LNCaP clone FGC (cell line): ENCODE measurements at regions not wholly inside any gene's neighbourhood (a gene's known extent, or its start where the extent isn't known, plus 50 kb on each side); places are given as distances from the start of the nearest gene placed in this dataset.

Experiments used
- DNase-seq: peaks from one replicate; pipeline ENCODE4 v3.0.0-alpha.2; 2011; ENCODE audit warnings: low read depth
- H3K4me3 ChIP-seq: 2 replicates; pipeline ENCODE4 v1.5.1; 2011; ENCODE audit warnings: mild to moderate bottlenecking, low read depth, low read length, control low read depth
- TF ChIP-seq, protein P1 (sequence below): IDR thresholded peaks from 2 replicates; pipeline ENCODE4 v1.5.1; 2012; ENCODE audit warnings: mild to moderate bottlenecking; ENCODE audit not compliant: control insufficient read depth, insufficient read depth; ENCODE audit errors: extremely low read depth

DNA sequence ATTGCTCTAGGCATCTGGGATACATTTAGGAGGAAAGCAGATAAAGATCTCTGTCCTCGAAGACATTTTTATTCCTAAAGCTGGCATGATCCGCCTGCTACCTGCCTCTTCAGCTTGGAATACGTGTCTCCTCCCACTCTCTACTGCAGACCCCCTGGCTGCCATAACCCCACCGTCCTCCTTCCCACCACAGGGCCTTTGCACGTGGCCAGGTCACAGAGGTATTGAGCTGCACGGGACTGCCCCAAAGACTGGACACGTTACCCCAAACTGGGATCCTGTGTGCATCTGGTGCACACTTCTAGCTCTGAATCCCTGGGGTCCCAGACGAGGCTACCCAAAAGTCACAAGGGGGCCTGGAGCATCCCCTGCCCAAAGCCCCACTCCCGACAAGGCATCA, 351.2 kb upstream of the EEF2KMT start:
- DNase-seq, result no peak
- no peak overlapping the region for H3K4me3 ChIP-seq
- TF ChIP-seq, protein P1, sequence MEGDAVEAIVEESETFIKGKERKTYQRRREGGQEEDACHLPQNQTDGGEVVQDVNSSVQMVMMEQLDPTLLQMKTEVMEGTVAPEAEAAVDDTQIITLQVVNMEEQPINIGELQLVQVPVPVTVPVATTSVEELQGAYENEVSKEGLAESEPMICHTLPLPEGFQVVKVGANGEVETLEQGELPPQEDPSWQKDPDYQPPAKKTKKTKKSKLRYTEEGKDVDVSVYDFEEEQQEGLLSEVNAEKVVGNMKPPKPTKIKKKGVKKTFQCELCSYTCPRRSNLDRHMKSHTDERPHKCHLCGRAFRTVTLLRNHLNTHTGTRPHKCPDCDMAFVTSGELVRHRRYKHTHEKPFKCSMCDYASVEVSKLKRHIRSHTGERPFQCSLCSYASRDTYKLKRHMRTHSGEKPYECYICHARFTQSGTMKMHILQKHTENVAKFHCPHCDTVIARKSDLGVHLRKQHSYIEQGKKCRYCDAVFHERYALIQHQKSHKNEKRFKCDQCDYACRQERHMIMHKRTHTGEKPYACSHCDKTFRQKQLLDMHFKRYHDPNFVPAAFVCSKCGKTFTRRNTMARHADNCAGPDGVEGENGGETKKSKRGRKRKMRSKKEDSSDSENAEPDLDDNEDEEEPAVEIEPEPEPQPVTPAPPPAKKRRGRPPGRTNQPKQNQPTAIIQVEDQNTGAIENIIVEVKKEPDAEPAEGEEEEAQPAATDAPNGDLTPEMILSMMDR, result no peak

DNA sequence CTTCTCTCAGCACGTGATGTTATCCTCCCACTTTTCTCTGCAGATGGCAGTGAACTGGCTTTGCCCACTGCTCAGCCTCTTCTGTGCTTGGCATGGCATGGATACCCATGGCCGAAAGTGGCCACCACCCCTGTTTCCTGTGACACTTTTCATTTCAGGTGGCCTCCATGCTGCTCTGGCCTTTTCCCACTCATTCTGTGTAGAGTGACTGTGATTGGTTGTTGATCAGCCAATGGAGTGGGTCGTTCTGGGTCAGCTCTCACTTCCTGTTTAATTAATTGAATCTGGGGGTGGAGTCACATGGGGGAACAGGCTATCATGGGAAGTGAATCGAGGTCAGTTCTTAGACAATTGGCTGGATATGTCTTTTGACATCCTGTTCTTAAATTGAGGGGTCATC, 350.1 kb upstream of the EEF2KMT start:
- H3K4me3 ChIP-seq, result no peak overlapping the region
- DNase-seq, result no peak
- TF ChIP-seq, protein P1, result no peak

DNA sequence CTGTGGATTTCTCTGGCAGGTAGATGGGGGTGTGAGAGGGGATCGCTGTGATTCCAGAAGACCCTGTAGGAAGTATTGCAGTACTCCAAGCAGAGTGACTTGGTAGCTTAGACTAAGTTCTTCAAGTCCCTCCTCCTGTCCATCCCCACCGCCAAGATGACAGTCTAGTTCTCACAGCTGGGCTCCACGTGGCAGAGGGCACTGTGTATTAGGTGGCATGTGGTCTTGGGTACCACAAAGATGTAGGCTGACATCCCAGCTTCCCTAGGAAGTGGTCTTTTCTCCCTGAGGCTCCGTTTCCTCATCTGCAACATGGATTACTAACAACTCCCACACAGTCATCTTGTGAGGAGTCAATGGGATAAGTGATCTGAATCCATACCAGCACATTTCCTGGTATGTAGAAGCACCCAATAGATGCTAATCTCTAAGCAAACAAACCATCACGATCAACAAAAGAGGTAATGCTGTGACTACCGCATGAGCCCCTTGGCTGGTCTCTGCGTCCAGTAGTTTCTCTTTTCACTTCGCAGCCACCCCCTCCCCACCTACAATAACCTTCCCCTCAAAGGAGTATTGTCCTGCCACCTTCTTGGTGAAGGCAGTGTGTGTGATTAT, 349.1 kb upstream of the EEF2KMT start:
- TF ChIP-seq, protein P1, result no peak
- no peak for DNase-seq
- no peak overlapping the region for H3K4me3 ChIP-seq

DNA sequence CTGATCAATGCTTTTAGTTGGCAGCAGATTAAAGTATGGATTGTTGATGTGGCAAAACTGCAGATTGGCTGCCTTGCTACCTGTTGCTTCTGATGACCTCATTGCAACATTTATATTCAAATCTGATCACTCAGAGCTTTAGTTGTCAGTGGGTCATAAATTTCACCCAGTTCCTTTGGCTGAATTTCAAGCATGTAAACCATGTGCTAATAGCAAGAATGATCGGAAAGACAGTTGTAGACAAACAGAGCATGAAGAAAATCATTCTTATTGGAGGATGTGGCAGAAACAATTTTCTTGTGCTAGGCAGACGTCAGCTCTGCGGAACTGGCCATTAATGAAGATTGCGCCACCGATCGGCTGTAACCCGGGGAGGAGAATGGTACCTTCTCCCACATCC, 346.6 kb upstream of the EEF2KMT start:
- TF ChIP-seq, protein P1, result no peak
- H3K4me3 ChIP-seq, result no peak overlapping the region

DNA sequence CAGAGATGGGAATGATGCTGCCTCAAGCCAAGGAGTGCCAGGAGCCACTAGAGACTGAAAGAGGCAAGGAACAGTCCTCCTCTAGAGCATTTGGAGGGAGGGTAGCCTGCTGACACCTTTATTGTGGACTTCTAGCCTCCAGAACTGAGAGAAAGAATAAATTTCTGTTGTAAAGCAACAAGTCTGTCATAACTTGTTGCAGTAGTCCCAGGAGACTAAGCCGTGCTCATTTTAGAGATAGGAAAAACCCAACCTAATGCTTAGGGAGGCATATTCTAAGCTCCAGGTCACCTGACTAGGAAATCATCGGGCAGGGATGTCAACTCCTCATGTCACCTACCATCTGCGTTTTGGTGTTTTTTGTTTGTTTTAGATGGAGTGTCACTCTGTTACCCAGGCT, 345.4 kb upstream of the EEF2KMT start:
- no peak overlapping the region for H3K4me3 ChIP-seq
- TF ChIP-seq, protein P1, result no peak

More for the DNA sequence above, 346.6 kb upstream of the EEF2KMT start:
- DNase-seq, result no peak

DNA sequence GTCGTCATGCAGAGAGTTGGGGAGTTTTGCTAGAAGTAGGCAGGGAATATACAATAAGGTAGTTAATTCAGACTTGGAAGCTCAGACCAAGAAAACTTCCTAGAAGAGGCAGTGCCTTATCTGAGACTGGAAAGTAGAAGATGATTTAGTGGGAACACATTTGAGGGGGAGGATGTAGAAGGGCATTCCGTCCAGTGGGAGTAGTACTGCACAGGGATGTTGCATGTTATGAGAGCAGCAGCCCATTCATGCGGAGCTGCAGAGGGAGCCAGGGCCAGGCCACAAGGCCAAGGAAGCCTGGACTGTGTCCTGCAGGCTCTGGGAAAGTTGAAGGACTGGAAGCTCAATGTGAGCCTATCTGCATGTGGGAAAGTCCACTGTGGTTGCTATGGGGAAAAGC, 344.5 kb upstream of the EEF2KMT start:
- no peak for DNase-seq
- H3K4me3 ChIP-seq, result no peak overlapping the region
- TF ChIP-seq, protein P1, result no peak

More for the DNA sequence above, 345.4 kb upstream of the EEF2KMT start:
- DNase-seq, result no peak

DNA sequence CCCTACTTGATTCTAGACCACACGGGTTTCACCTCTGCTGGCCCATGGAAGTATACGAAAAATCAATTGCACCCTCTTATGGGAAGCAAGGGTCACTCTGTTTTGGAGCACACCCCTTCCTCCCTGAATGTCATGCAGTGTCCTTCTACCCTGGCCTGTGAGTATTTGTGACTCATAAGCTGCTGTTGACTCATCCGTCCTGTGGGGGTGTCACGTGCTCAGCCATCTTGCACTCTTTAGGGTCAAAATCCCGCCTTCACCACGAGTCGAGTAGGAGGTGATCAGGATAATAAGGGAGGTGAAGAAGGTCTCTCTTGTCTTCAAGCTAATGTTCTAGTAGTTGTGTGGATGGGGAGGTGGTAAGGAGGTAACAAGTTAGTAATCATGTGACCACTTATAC, 341.0 kb upstream of the EEF2KMT start:
- TF ChIP-seq, protein P1, result no peak
- H3K4me3 ChIP-seq, result no peak overlapping the region
- no peak for DNase-seq
